Spinal cord (tissue), 9 donors: ENCODE measurements at regions not wholly inside any gene's neighbourhood (a gene's known extent, or its start where the extent isn't known, plus 50 kb on each side); places are given as distances from the start of the nearest gene placed in this dataset.

Experiments used
- DNase-seq, 6 donors: peaks; one replicate each; pipeline versions ENCODE4 v3.0.0 to v3.0.0-alpha.2; 2013 to 2015; ENCODE audit warnings: low spot score in 6 of 6, low read depth in 4 of 6
- H3K27ac ChIP-seq: one replicate; pipeline ENCODE4 v1.5.1; 2013; ENCODE audit warnings: low read depth, low read length, control low read depth
- H3K27me3 ChIP-seq: one replicate; pipeline ENCODE4 v1.6.1; 2013; ENCODE audit warnings: low read length; ENCODE audit not compliant: control insufficient read depth, insufficient read depth
- H3K36me3 ChIP-seq: one replicate; pipeline ENCODE4 v1.6.1; 2013; ENCODE audit warnings: low read length; ENCODE audit not compliant: control insufficient read depth, insufficient read depth
- H3K4me1 ChIP-seq: one replicate; pipeline ENCODE4 v1.6.1; 2013; ENCODE audit warnings: low read length; ENCODE audit not compliant: control insufficient read depth, insufficient read depth
- H3K4me3 ChIP-seq: one replicate; pipeline ENCODE4 v1.5.1; 2013; ENCODE audit warnings: low read depth, low read length, control low read depth
- H3K9me3 ChIP-seq: one replicate; pipeline ENCODE4 v1.6.1; 2013; ENCODE audit warnings: low read length; ENCODE audit not compliant: control insufficient read depth, insufficient read depth
- WGBS: methylation state at CpG from one replicate; pipeline ENCODE4 v1.1.5; 2013; ENCODE audit warnings: missing lambda C conversion rate; ENCODE audit not compliant: insufficient coverage; 5-methylcytosine and 5-hydroxymethylcytosine counted together
- donor health status: healthy.

DNA sequence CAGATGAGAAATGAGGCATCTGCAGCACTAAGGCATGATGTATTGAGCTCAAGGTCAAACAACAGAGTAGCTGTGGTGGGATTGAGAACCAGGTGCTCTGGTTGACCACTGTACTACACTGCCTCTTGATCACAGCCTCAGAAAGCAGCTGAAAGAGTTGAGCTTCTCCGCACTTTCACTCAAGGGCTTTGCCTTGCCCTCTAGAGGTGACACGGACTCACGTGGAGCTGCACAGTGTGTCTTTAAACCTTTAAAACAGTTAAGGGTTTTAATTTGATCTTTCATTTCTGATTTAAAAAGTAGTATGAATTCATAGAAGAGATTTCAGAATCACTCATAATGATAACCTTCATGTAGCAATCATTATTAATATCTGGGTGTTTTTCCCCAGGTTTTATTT, 132.5 kb downstream of the RWDD3 start:
- Histone ChIP-seq H3K9me3 (no peaks in the 10 kb centered on the region), H3K27me3 (no peaks in the 10 kb centered on the region), H3K27ac (no peak overlapping the region), H3K36me3 (no peaks in the 10 kb centered on the region), H3K4me3 (no peak overlapping the region), H3K4me1 (peaks cover under 1% of the 10 kb centered on the region)
- no peak for DNase-seq
- no CpG with 5 or more reads among the region's 3 CpGs for WGBS

DNA sequence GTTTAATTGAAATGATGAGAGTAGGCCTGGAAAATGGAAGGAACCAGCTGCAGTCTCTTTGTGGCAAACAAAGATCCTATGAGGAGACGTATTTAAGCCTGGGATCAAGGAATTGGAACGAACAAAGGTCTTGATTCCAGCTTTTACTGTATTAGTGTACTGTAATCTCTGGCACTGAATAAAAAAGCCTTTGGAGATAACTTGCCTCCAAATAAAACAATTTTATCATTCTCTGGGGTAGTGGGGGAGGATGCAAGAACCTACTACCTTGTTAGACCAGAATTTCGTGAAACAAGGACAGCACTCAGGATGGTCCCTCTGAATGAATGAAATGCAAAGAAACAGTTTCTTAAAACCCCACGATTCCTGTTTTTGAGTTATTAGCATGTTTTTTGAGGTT, 134.2 kb downstream of the RWDD3 start:
- Histone ChIP-seq H3K36me3 (no peaks in the 10 kb centered on the region), H3K27ac (no peak overlapping the region), H3K9me3 (no peaks in the 10 kb centered on the region), H3K4me1 (peaks cover 5% of the 10 kb centered on the region), H3K4me3 (no peak overlapping the region), H3K27me3 (no peaks in the 10 kb centered on the region)
- WGBS = no CpG with 5 or more reads among the region's 4 CpGs
- DNase-seq = no peak

DNA sequence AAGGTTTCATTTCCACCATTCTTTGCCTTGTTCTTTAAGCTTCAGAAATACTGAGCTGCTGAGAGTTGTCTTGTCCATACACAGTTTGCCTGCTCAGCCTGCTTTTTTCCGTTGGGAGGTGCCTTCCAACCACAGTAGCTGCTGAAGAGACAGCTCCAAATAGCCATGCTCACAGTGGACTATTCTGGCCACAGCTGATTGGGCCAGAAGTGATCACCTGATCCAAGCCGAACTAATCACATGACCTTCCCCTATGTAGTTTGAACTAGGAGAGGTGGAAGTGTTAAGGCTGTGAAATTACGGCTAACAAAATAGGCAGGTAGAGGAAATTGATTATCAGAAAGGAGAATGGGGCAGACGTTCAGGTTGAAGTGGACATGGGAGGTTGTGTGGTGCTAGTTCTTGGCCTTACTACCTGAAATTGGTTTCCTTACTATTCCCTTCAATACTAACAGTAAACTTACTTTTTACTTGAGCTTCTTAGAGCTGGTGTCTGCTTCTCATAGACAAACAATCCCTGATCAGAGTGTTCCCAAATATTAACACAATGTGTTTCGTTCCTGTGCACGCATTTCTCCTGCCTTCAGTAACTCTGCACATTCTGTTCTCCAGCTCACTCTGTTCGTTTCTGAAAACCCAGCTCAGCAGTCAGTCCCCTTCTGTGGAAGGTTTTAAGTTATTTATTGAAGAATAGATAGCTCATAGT, 136.1 kb downstream of the RWDD3 start:
- 90% methylated on average over 1 of the region's 7 CpGs for WGBS
- Histone ChIP-seq H3K9me3 (no peaks in the 10 kb centered on the region), H3K4me1 (peaks cover 5% of the 10 kb centered on the region), H3K27me3 (no peaks in the 10 kb centered on the region), H3K27ac (peak overlapping the region; percentile 43), H3K36me3 (no peaks in the 10 kb centered on the region), H3K4me3 (no peak overlapping the region)
- DNase-seq = no peak

DNA sequence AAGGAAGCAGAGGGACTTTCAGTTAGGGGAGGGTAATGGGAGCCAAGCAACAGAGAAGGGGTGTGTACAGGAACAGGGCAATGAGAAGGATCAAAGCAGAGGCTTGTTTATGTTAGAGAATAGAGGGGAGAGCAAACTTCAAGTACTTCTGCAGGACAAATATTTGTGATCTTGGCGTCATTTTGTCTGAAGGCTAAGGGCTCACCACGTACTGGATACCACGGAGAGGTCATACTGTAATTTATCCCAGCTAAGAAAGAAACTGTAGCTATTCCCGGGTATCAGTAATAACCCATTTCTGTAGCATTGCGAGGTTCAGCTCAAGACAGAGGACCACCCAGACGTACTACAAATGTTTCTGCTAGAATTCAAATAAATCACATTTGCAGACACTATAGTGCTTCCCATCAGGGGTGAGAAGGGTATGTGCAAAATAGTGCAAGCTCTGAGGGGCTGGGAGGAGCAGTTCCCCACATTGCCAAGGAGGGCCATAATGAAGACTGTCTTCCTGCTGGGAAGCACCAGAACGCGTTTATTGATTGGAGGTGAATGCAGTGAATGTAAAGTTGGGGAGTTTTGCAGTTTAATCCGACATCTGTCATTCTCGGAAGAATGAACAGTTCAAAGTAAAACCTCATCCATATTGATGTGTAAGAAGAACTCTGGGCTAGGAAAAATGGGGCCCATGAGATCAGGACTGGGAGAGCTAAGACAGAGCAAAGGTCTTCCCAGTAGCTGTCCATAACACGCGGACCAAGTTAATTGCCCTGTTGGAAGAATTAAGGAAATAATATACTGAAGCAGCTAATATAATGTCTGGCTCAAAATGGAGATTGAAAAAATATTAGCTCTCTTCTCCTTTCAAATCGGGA, 136.9 kb downstream of the RWDD3 start:
- H3K27ac ChIP-seq = peak overlapping the region; percentile 43
- DNase-seq = peak in 2 of 6 donors; percentile 33 to 35
- H3K4me3 ChIP-seq = no peak overlapping the region
- WGBS = 27% methylated on average over 4 of the region's 13 CpGs
- H3K4me1 ChIP-seq = peaks cover 5% of the 10 kb centered on the region
- H3K27me3 ChIP-seq = no peaks in the 10 kb centered on the region
- no peaks in the 10 kb centered on the region for H3K9me3 ChIP-seq
- H3K36me3 ChIP-seq = no peaks in the 10 kb centered on the region

DNA sequence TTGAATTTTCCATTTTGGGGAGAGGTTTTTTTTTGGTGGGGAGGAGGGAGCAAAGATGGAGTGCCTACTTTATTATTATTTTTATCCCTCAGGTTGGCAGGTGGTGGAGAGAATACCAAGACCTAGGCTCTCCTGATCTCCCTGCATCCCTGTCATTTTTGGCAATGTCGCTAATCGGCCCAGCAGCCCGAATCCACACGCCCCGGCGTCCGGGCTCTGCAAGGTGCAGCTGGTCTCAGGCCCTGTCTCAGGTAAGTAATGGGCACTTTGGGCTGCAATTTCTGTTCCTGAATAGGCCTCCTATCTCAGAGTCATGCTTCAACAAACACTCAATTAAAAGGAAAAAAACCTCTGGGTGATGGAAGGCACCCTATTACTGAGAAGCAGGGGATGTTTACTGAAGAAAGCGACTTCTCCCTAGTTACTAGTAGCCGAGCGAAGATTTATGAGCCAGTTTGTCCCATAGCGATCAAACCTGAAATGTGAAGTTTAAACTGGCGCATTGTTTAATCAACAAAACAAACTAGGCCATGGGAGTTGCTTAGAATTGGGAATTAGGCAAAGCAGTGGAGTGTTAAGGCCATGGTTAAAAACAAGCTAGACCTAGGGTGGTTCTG, 137.8 kb downstream of the RWDD3 start:
- peak in 4 of 6 donors; percentile 32 to 85 (median 54) for DNase-seq
- 33% methylated on average over 6 of the region's 12 CpGs for WGBS

DNA sequence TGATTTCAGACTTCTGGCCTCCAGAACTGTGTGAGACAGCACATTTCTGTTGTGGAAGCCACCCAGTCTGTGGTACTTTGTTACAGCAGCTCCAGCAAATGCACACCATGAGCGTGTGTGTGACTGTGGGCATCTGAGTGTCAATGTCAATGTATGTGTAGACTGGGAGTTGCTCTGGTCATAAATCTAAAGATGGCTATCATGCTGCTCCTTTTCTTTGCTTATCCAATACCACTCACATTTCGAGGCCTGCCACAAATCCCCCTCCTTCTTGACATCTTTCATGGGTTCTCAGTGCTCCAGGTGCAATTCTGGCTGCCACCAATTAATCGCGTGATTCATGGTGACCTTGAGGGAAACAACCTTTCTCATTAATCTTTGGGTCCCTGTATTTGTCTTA, 141.2 kb downstream of the RWDD3 start:
- peaks cover 5% of the 10 kb centered on the region for H3K4me1 ChIP-seq
- no peaks in the 10 kb centered on the region for H3K9me3 ChIP-seq
- H3K27me3 ChIP-seq = no peaks in the 10 kb centered on the region
- H3K4me3 ChIP-seq = no peak overlapping the region
- no peak overlapping the region for H3K27ac ChIP-seq
- DNase-seq = no peak
- 100% methylated on average over 1 of the region's 4 CpGs for WGBS
- no peaks in the 10 kb centered on the region for H3K36me3 ChIP-seq

More for the DNA sequence above, 137.8 kb downstream of the RWDD3 start:
- Histone ChIP-seq H3K27me3 (no peaks in the 10 kb centered on the region), H3K36me3 (no peaks in the 10 kb centered on the region), H3K9me3 (no peaks in the 10 kb centered on the region), H3K4me3 (no peak overlapping the region), H3K4me1 (peaks cover 5% of the 10 kb centered on the region), H3K27ac (no peak overlapping the region)

DNA sequence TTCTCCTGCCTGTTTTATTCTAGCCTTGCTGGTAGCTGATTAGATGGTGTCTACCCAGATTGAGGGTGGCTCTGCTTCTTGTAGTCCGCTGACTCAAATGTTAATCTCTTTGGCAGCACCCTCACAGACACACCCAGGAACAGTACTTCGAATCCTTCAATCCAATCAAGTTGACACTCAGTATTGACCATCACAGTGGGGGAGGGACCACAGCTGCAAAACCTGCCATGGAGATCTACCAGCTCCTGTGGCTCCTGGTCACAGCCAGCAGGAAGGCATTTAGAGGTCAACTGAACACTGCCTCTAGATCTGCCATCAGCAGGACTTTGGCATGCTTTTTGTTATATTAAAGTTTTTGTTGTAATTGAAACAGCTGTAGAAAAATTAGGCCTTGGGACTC, 146.9 kb downstream of the RWDD3 start:
- Histone ChIP-seq H3K4me3 (no peak overlapping the region), H3K4me1 (no peaks in the 10 kb centered on the region), H3K36me3 (no peaks in the 10 kb centered on the region), H3K27me3 (no peaks in the 10 kb centered on the region), H3K27ac (no peak overlapping the region), H3K9me3 (no peaks in the 10 kb centered on the region)
- no peak for DNase-seq
- 90% methylated on average over 2 of the region's 2 CpGs for WGBS

DNA sequence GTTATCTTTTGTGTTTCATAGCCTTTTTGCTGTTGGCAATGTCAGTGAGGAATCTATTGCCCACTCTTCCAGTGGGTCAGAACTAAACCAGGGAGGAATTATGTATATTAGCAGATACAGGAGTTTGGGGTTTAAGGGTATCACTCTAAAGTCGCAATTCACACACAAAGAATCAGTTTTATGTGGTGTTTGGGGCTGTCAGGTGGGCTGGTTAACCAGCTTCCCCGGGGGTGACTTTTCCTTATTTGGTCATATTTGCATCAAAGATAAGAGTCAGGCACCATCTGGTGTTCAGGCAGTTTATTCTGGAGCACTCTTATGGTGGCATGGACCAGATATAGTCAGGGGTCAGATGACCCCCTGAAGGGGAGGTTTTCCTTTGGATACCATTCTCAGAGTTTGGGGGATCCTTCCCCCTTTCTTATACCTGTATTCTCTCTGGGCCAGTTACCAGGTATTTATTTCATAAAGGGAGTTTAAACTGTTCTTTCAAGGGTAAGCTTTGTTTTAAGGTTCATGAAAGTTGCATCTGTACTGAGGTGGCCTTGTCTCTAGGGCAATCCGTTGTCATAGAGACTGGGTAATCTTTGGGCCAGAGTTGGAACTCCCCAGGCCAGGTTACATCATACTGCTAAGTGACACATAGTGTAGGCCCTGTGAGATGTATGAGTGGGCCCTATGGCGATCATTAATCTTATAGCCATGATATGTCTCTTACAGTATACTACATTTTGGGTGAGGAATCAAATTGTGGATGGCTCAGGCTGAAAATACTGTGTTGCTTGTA, 148.2 kb downstream of the RWDD3 start:
- Histone ChIP-seq H3K36me3 (no peaks in the 10 kb centered on the region), H3K9me3 (no peaks in the 10 kb centered on the region), H3K27ac (no peak overlapping the region), H3K27me3 (no peaks in the 10 kb centered on the region), H3K4me1 (no peaks in the 10 kb centered on the region), H3K4me3 (no peak overlapping the region)
- 67% methylated on average over 2 of the region's 4 CpGs for WGBS
- no peak for DNase-seq

DNA sequence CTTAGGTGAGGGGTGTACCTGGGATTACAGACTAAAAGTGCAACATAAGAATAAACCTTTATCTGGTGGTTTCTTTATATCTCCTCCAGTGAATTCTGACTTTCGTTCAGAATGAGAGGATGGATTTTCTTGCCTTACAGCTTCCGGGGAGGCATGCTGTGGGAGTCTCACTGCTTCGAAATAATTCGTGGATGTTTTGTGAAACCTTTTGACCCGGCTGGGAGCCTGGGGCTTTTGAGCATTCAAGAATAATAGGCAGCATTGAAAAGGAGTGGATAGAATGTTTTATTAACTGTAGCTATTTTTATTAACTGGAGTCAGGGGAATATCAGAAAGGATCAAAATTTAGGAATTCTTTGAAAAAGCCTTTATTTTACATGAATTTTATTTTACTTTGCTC, 149.1 kb downstream of the RWDD3 start:
- no peaks in the 10 kb centered on the region for H3K9me3 ChIP-seq
- no peaks in the 10 kb centered on the region for H3K4me1 ChIP-seq
- DNase-seq = no peak
- 59% methylated on average over 5 of the region's 5 CpGs for WGBS
- H3K27me3 ChIP-seq = no peaks in the 10 kb centered on the region
- H3K36me3 ChIP-seq = no peaks in the 10 kb centered on the region
- H3K27ac ChIP-seq = no peak overlapping the region
- no peak overlapping the region for H3K4me3 ChIP-seq
